C4-2B (cell line): ENCODE measurements at regions not wholly inside any gene's neighbourhood (a gene's known extent, or its start where the extent isn't known, plus 50 kb on each side); places are given as distances from the start of the nearest gene placed in this dataset.

Source experiments
- ZFX ChIP-seq: fragments of 450-650 bp; IDR thresholded peaks from 2 replicates; pipeline ENCODE4 v1.6.1; 2017
- TF ChIP-seq, protein P1 (sequence below): fragments of 450-650 bp; conservative IDR thresholded peaks from 2 replicates; pipeline ENCODE4 v1.5.1; 2017; ENCODE audit warnings: mild to moderate bottlenecking

- TF ChIP-seq, protein P1, sequence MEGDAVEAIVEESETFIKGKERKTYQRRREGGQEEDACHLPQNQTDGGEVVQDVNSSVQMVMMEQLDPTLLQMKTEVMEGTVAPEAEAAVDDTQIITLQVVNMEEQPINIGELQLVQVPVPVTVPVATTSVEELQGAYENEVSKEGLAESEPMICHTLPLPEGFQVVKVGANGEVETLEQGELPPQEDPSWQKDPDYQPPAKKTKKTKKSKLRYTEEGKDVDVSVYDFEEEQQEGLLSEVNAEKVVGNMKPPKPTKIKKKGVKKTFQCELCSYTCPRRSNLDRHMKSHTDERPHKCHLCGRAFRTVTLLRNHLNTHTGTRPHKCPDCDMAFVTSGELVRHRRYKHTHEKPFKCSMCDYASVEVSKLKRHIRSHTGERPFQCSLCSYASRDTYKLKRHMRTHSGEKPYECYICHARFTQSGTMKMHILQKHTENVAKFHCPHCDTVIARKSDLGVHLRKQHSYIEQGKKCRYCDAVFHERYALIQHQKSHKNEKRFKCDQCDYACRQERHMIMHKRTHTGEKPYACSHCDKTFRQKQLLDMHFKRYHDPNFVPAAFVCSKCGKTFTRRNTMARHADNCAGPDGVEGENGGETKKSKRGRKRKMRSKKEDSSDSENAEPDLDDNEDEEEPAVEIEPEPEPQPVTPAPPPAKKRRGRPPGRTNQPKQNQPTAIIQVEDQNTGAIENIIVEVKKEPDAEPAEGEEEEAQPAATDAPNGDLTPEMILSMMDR: no peak
- no peak for TF ChIP-seq ZFX
These were observed 335.9 kb upstream of the EPHA6 start for GRCh38 chr3:96478496-96478895.
